NCI-H2029 treated with DMSO at 0.1 percent for 48 hours (cell line): ENCODE measurements at regions not wholly inside any gene's neighbourhood (a gene's known extent, or its start where the extent isn't known, plus 50 kb on each side); places are given as distances from the start of the nearest gene placed in this dataset.
"Not testable (repeated sequence)": the region's sequence is repeated elsewhere in the genome, so short reads cannot be mapped to it uniquely, and the experiment has no call there.

Source experiments
- DNase-seq: peaks from one replicate; lab custom pipeline; 2025; lab: John Stamatoyannopoulos, UW

GRCh38 chr12:91452464-91452863, 269.8 kb upstream of the DCN start:
- DNase-seq = not testable (repeated sequence)

- no peak for DNase-seq
Observed at GRCh38 chr12:91441993-91442952, 259.7 kb upstream of the DCN start.

GRCh38 chr12:91441246-91441645, 258.6 kb upstream of the DCN start:
- no peak for DNase-seq

GRCh38 chr12:91434081-91434480, 251.5 kb upstream of the DCN start:
- no peak for DNase-seq

GRCh38 chr12:91432755-91433154, 250.1 kb upstream of the DCN start:
- no peak for DNase-seq

- DNase-seq = no peak
Observed at GRCh38 chr12:91432089-91432488, 249.5 kb upstream of the DCN start.

GRCh38 chr12:91424506-91424905, 241.9 kb upstream of the DCN start:
- no peak for DNase-seq

- no peak for DNase-seq
Observed at GRCh38 chr12:91423693-91424050, 241.1 kb upstream of the DCN start.

- no peak for DNase-seq
Observed at GRCh38 chr12:91422811-91423692, 240.4 kb upstream of the DCN start.

- no peak for DNase-seq
Observed at GRCh38 chr12:91422127-91422526, 239.5 kb upstream of the DCN start.

GRCh38 chr12:91419809-91420208, 237.2 kb upstream of the DCN start:
- no peak for DNase-seq

- DNase-seq = no peak
Observed at GRCh38 chr12:91418221-91419090, 235.8 kb upstream of the DCN start.

GRCh38 chr12:91417650-91418049, 235.0 kb upstream of the DCN start:
- DNase-seq = no peak

GRCh38 chr12:91414636-91415035, 232.0 kb upstream of the DCN start:
- no peak for DNase-seq

- no peak for DNase-seq
Observed at GRCh38 chr12:91413581-91414546, 231.2 kb upstream of the DCN start.

- no peak for DNase-seq
Observed at GRCh38 chr12:91406920-91407341, 224.3 kb upstream of the DCN start.

- no peak for DNase-seq
Observed at GRCh38 chr12:91404441-91404840, 221.8 kb upstream of the DCN start.

- DNase-seq = no peak
Observed at GRCh38 chr12:91401190-91401589, 218.6 kb upstream of the DCN start.

GRCh38 chr12:91400271-91400670, 217.7 kb upstream of the DCN start:
- DNase-seq = no peak

GRCh38 chr12:91397866-91398532, 215.4 kb upstream of the DCN start:
- DNase-seq = no peak
